H54 (cell line): ENCODE measurements at regions not wholly inside any gene's neighbourhood (a gene's known extent, or its start where the extent isn't known, plus 50 kb on each side); places are given as distances from the start of the nearest gene placed in this dataset.

Experiments
- DNase-seq: peaks from one replicate; pipeline ENCODE4 v3.0.0; 2011; ENCODE audit warnings: low spot score, mixed read lengths; ENCODE audit not compliant: insufficient read length
- FAIRE-seq: peaks from 3 replicates; lab custom pipeline; 2011; peaks lifted over from hg19 to GRCh38; lab: Jason Lieb, UNC
- POLR2A ChIP-seq: IDR thresholded peaks from 2 replicates; pipeline ENCODE4 v1.6.1; 2011; ENCODE audit warnings: low read depth, mild to moderate bottlenecking, low read length

DNA sequence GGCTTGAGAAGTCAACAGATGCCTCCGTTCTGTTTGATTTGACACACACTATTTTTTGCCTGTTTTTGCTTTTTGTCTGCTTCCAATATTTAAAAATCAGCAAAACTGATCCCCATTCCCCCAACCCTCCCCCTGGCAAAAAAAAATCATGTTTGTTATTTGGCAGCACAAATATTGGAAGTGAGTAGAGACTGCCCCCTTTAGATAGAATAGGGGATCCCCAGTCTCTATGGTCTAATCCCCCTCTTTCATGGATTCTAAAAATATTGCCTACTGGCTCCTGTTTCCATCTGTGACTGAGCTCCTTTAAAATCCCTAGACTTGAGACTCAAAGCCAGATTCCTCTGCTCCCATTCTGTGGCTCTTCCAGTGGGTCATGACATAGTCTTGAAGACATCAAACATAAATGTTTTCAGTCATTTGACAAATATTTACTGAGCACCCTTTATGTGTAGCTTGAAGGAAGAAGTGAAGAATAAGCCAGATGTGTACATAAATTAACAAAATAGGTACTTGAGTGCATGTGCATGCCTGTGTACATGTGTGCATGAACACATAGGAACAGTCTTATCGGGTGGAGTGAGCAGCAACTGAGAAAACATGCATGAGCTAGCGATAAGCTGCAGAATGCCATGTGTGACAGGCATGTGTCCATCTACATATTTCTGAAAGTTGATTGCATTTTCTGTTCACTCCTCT is 101.2 kb downstream of the SALL1 start:
- DNase-seq (no peak), FAIRE-seq (no peak)
- no peak for TF ChIP-seq POLR2A

- TF ChIP-seq POLR2A: no peak
- no peak for DNase-seq
- no peak for FAIRE-seq
These were observed 101.8 kb downstream of the SALL1 start for GRCh38 chr16:51049276-51049675.

- FAIRE-seq (no peak), DNase-seq (no peak)
- no peak for TF ChIP-seq POLR2A
These were observed 102.5 kb downstream of the SALL1 start for GRCh38 chr16:51048544-51048943.

DNA sequence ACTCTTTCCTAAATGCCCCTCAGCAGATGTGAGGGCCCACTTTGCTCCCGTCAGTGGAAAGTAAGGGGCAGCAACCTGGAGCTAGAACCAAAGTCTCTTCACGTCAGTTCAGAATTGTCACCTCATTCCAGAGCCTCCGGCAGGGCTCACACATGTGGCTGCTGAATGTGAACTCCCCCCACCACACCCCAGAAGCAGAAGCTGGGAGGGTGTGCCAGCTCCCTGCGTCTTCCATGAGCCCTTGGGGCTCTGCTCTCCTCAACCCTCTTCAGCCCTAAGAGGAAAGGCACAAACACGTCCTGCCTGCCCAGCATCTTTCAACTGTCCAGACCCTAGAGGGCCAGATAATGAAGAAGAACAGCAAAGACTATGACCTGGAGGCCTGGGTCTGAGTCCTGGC is 105.3 kb downstream of the SALL1 start:
- no peak for TF ChIP-seq POLR2A
- no peak for FAIRE-seq
- no peak for DNase-seq

GRCh38 chr16:51045186-51045585 is 105.9 kb downstream of the SALL1 start:
- no peak for FAIRE-seq
- DNase-seq: no peak
- no peak for TF ChIP-seq POLR2A

GRCh38 chr16:51041546-51041945 is 109.5 kb downstream of the SALL1 start:
- no peak for TF ChIP-seq POLR2A
- DNase-seq (no peak), FAIRE-seq (no peak)

GRCh38 chr16:51040637-51041036 is 110.4 kb downstream of the SALL1 start:
- DNase-seq (no peak), FAIRE-seq (no peak)
- TF ChIP-seq POLR2A: no peak

- no peak for TF ChIP-seq POLR2A
- DNase-seq: no peak
- FAIRE-seq: no peak
These were observed 111.3 kb downstream of the SALL1 start for GRCh38 chr16:51039638-51040331.

DNA sequence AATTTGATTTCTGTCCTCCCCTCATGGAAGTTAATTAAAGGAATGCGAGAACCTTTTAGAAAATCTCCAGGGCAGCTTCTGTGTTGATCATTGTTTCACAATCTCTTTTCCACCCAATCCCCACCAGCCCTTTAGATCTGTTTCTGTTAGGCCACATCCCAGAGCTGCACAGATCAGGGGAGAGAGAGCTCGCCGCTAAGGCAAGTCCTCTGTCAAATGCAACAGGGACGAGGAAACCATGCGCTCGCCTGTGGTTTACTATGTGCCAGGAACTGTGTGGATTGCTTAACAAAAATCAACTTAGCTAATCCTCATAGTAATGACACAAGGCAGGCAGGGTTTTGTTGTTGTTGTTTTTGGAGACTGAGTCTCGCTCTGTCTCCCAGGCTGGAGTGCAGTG is 115.4 kb downstream of the SALL1 start:
- no peak for DNase-seq
- no peak for TF ChIP-seq POLR2A
- FAIRE-seq: no peak

- no peak for FAIRE-seq
- no peak for TF ChIP-seq POLR2A
- no peak for DNase-seq
These were observed 116.0 kb downstream of the SALL1 start for GRCh38 chr16:51035110-51035498.

DNA sequence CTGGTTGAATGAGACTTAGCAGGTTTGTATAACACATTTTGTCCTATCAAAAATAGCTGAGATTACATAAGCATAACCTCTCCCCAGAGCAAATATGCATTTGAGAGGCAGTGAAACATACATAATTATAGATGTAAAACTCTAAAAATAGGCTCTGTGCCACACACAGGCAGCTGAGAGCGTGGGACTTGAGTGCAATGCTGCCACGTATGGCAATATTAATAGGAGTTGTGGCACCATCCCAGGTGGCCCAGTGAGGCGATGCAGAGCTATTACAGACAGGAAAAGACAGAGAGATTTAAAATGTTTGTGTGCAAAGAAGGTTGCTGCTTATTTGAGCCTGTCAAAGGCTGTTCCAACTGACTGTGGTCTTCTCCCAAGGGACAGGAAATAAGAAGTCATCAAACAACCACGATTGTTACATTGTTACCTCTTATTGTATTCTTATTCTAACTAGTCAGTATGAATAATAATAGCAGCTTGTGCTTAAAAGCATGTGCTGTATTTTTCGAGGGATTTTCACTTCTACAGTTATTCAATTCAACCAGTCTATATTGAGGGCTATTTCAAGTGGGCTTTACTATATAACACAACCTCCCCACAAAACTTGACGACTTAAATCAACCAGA is 116.5 kb downstream of the SALL1 start:
- no peak for FAIRE-seq

GRCh38 chr16:51031598-51031997 is 119.5 kb downstream of the SALL1 start:
- DNase-seq (no peak), FAIRE-seq (no peak)
- TF ChIP-seq POLR2A: no peak

More for the DNA sequence above, 116.5 kb downstream of the SALL1 start:
- no peak for DNase-seq
- no peak for TF ChIP-seq POLR2A

DNA sequence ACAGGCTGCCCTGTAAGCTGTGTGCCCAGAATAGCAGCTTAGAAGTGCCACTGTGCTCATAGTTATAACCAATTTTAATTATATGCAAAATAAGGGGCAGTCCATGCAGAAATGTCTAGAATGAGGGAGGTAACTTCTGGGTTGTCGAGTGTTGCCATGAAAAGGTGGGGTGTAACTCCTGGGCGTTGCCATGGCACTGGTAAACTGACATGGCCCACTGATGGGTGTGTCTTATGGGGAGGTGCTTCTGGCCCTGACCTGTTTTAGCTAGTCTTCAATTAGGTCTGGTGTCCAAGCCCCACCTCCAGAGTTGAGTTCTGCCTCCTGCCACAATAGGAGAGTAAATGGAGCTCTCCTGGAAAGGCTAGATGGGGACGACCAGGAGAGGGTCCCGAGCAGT is 120.6 kb downstream of the SALL1 start:
- DNase-seq: no peak
- no peak for TF ChIP-seq POLR2A
- FAIRE-seq: no peak

DNA sequence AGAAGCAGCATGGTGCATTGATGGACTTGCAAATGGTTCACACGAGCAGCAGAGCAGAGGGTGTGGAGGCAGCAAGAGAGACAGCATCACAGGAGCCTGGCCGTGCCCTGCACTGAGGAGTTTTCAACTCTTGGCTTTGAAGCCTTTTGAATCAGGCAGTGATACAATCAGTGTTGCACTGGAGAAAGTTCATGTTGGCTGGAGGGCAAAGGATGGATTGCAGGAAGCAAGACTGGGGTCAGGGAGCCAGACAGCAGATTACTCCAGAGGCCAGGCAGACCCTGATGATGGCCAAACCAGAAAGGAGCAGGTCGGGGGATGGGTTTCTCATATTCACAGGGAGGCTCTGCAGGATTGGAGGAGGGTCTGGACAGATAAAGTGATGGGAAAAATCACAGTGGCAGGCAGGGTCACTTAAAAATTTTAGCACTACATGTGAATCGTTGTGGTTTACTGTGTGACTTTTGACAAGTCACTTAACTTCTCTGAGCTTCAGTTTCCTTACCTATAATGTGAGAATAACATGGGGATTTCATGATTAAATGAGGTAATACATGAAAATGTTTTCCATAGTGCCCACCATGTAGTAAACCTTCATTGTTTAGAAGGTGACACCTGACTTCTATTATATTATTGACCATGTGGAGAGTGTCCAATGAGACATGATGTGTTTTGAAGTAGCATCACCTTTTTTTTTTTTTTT is 125.3 kb downstream of the SALL1 start:
- no peak for DNase-seq
- FAIRE-seq: no peak
- TF ChIP-seq POLR2A: no peak

DNA sequence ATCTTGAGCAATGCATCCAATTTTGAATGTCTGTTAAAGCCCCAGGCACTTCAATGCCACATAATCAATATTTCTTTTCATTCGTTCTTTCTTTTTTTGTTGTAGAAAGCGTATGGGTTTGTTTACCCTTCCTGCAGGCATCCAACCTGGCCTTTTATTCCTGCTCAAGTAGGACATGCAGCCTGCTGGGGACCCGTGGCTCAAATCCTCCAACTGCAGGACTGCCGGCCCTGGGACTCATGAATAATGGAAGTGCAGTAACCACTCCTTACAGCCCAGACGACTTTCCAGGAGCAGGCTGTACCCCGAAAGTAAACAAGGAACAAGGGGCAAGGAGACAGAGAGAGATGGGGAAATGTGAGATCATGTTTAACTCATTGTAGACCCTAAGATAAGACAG is 126.4 kb downstream of the SALL1 start:
- TF ChIP-seq POLR2A: no peak
- FAIRE-seq (no peak), DNase-seq (no peak)
